ENCODE measurements at regions not wholly inside any gene's neighbourhood (a gene's known extent, or its start where the extent isn't known, plus 50 kb on each side); places are given as distances from the start of the nearest gene placed in this dataset.
"Not testable (repeated sequence)": the region's sequence is repeated elsewhere in the genome, so short reads cannot be mapped to it uniquely, and the experiment has no call there.

GRCh38 chr3:103210583-103210982, 775.8 kb downstream of the ZPLD1 start:
- DNase-seq = no peak

- DNase-seq = no peak
These were observed 783.3 kb downstream of the ZPLD1 start for GRCh38 chr3:103218146-103218545.

- DNase-seq = peak; percentile 14
These were observed 784.0 kb downstream of the ZPLD1 start for GRCh38 chr3:103218793-103219192.

GRCh38 chr3:103227651-103228050, 792.8 kb downstream of the ZPLD1 start:
- no peak for DNase-seq

- no peak for DNase-seq
These were observed 812.6 kb downstream of the ZPLD1 start for GRCh38 chr3:103247459-103247858.

GRCh38 chr3:103254827-103255226, 820.0 kb downstream of the ZPLD1 start:
- DNase-seq = not testable (repeated sequence)

- no peak for DNase-seq
These were observed 834.5 kb downstream of the ZPLD1 start for GRCh38 chr3:103269287-103269686.

- DNase-seq = no peak
These were observed 836.8 kb downstream of the ZPLD1 start for GRCh38 chr3:103271575-103271974.

GRCh38 chr3:103295974-103296570, 861.3 kb downstream of the ZPLD1 start:
- peak; percentile 24 for DNase-seq

GRCh38 chr3:103297502-103297901, 862.7 kb downstream of the ZPLD1 start:
- DNase-seq = not testable (repeated sequence)

GRCh38 chr3:103306104-103306503, 871.3 kb downstream of the ZPLD1 start:
- no peak for DNase-seq

- DNase-seq = no peak
These were observed 874.1 kb downstream of the ZPLD1 start for GRCh38 chr3:103308921-103309320.

GRCh38 chr3:103319912-103320311, 885.1 kb downstream of the ZPLD1 start:
- DNase-seq = no peak

- DNase-seq = no peak
These were observed 902.5 kb downstream of the ZPLD1 start for GRCh38 chr3:103337179-103337845.

GRCh38 chr3:103341078-103341606, 906.3 kb downstream of the ZPLD1 start:
- no peak for DNase-seq

GRCh38 chr3:103342205-103342731, 907.5 kb downstream of the ZPLD1 start:
- DNase-seq = no peak

GRCh38 chr3:103349760-103350159, 914.9 kb downstream of the ZPLD1 start:
- no peak for DNase-seq

- no peak for DNase-seq
These were observed 930.7 kb downstream of the ZPLD1 start for GRCh38 chr3:103365467-103365866.

- no peak for DNase-seq
These were observed 932.7 kb downstream of the ZPLD1 start for GRCh38 chr3:103367481-103367880.

- no peak for DNase-seq
These were observed 936.6 kb downstream of the ZPLD1 start for GRCh38 chr3:103371411-103371810.

- no peak for DNase-seq
These were observed 937.2 kb downstream of the ZPLD1 start for GRCh38 chr3:103372031-103372430.

- no peak for DNase-seq
These were observed 945.6 kb downstream of the ZPLD1 start for GRCh38 chr3:103380391-103380790.

GRCh38 chr3:103381296-103382079, 946.7 kb downstream of the ZPLD1 start:
- DNase-seq = no peak
